Lower lobe of right lung (tissue), 2 donors: ENCODE measurements at regions not wholly inside any gene's neighbourhood (a gene's known extent, or its start where the extent isn't known, plus 50 kb on each side); places are given as distances from the start of the nearest gene placed in this dataset.
"Not testable (repeated sequence)": the region's sequence is repeated elsewhere in the genome, so short reads cannot be mapped to it uniquely, and the experiment has no call there.

Experiments
- ATAC-seq, 2 donors: fragments of 200-7000 bp; cut with Tn5 transposase; one replicate each; pipeline ENCODE4 v1.9.1; 2020 to 2022; ENCODE audit warnings: mild to moderate bottlenecking in 2 of 2, moderate library complexity in 2 of 2
- DNase-seq: peaks from one replicate; pipeline ENCODE4 v3.0.0-alpha.2; 2020
- H3K27ac ChIP-seq: fragments of 200-600 bp; one replicate; pipeline ENCODE4 v1.8.0; 2022
- H3K27me3 ChIP-seq: fragments of 200-600 bp; one replicate; pipeline ENCODE4 v1.8.0; 2022; ENCODE audit warnings: low read depth
- H3K36me3 ChIP-seq: fragments of 200-600 bp; one replicate; pipeline ENCODE4 v1.8.0; 2022; ENCODE audit warnings: mild to moderate bottlenecking
- H3K4me1 ChIP-seq: fragments of 200-600 bp; one replicate; pipeline ENCODE4 v1.8.0; 2022
- H3K4me3 ChIP-seq: fragments of 200-600 bp; one replicate; pipeline ENCODE4 v1.8.0; 2022; ENCODE audit warnings: mild to moderate bottlenecking
- H3K9me3 ChIP-seq: fragments of 200-600 bp; one replicate; pipeline ENCODE4 v1.8.0; 2022
- CTCF ChIP-seq: fragments of 200-600 bp; IDR thresholded peaks from one replicate; pipeline ENCODE4 v1.8.0; 2022; ENCODE audit warnings: antibody characterized with exemption, mild to moderate bottlenecking
- intact Hi-C: fragments of 100-400 bp; cut with DNase I; formaldehyde crosslinking; loops from one replicate; pipeline ENCODE4 v1.11.0; 2022
- donor health status: DM: no; HTN: yes; CAD: no; lungs with severe emphysema.

DNA sequence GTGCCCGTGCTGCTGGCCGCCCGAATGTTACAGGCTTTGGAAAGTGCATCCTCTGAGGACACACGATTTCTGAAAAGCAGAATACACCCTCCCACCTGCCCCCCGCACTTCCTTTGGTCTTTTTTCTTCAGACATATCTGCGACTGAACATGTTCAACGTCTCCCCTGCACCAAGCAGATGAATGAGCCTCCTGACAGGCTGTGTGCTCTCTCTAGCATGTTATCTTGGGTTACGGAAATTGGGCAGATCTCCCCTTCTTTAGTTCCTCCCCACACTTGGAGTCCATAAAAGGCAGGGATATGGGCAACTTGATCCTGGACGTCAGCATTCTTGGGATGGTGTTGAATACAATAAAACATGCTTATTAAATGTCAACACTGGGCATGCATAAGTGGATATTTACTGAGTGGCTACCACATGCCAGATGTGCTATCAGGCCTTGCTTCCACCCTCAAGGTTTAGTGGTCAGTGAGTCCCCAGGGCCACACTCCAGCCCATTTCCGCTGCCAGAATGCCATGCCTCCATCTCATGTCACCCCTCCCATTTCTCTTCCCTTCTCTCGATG lies 130.4 kb downstream of the TRIM43 start:
- Histone ChIP-seq H3K9me3 (no peaks in the 10 kb centered on the region), H3K27me3 (no peaks in the 10 kb centered on the region), H3K4me3 (no peak overlapping the region), H3K36me3 (no peaks in the 10 kb centered on the region), H3K4me1 (peaks cover 9% of the 10 kb centered on the region), H3K27ac (no peak overlapping the region)
- no peak for TF ChIP-seq CTCF
- intact Hi-C loops: no loop called here
- no peak for DNase-seq
- ATAC-seq: no peak

- ATAC-seq, DNase-seq, H3K27ac ChIP-seq, H3K4me1 ChIP-seq, H3K4me3 ChIP-seq, H3K9me3 ChIP-seq, H3K36me3 ChIP-seq, intact Hi-C loops, H3K27me3 ChIP-seq: not testable (repeated sequence)
Measured at GRCh38 chr2:95723627-95724210, 131.9 kb downstream of the TRIM43 start.

GRCh38 chr2:95725191-95725590 lies 133.4 kb downstream of the TRIM43 start:
- ATAC-seq, intact Hi-C loops, H3K27me3 ChIP-seq, H3K4me1 ChIP-seq, H3K9me3 ChIP-seq, H3K36me3 ChIP-seq, H3K27ac ChIP-seq, DNase-seq, H3K4me3 ChIP-seq: not testable (repeated sequence)

- DNase-seq, intact Hi-C loops, H3K36me3 ChIP-seq, H3K9me3 ChIP-seq, H3K4me3 ChIP-seq, H3K27me3 ChIP-seq, H3K27ac ChIP-seq, H3K4me1 ChIP-seq, ATAC-seq: not testable (repeated sequence)
Measured at GRCh38 chr2:95725677-95726076, 133.9 kb downstream of the TRIM43 start.

- DNase-seq, H3K27ac ChIP-seq, H3K27me3 ChIP-seq, intact Hi-C loops, H3K9me3 ChIP-seq, H3K4me1 ChIP-seq, H3K36me3 ChIP-seq, H3K4me3 ChIP-seq, ATAC-seq: not testable (repeated sequence)
Measured at GRCh38 chr2:95727420-95727819, 135.6 kb downstream of the TRIM43 start.

GRCh38 chr2:95728878-95729596 lies 137.2 kb downstream of the TRIM43 start:
- H3K4me3 ChIP-seq: no peak overlapping the region
- peak; percentile 65 for TF ChIP-seq CTCF
- no peaks in the 10 kb centered on the region for H3K9me3 ChIP-seq
- no peaks in the 10 kb centered on the region for H3K36me3 ChIP-seq
- ATAC-seq (peak; percentile 95 to 96), DNase-seq (peak; percentile 62)
- H3K27me3 ChIP-seq: no peaks in the 10 kb centered on the region
- no peaks in the 10 kb centered on the region for H3K4me1 ChIP-seq
- intact Hi-C loops: no loop called here
- H3K27ac ChIP-seq: no peak overlapping the region

DNA sequence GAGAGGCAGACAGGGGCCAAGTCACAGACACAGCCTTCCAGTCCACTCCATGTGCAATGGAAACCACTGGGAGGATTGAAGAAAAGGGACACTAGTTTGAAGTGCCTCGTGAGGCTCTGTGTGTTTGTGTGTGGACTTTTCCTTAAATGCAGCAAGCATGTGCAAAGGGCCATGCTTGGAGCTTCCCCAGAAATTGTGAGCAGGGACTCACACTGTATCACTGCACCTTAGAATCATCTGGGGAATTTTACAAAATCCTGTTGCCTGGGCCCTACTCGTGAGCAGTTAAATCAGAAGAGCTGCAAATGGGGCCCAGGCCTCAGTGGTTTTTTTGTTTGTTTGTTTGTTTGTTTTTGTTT lies 137.8 kb downstream of the TRIM43 start:
- Histone ChIP-seq H3K36me3 (no peaks in the 10 kb centered on the region), H3K4me1 (no peaks in the 10 kb centered on the region), H3K4me3 (no peak overlapping the region), H3K27me3 (no peaks in the 10 kb centered on the region), H3K27ac (no peak overlapping the region), H3K9me3 (no peaks in the 10 kb centered on the region)
- DNase-seq: no peak
- TF ChIP-seq CTCF: no peak
- intact Hi-C loops: no loop called here
- ATAC-seq: no peak
